NCI-H1694 (cell line): ENCODE measurements at regions not wholly inside any gene's neighbourhood (a gene's known extent, or its start where the extent isn't known, plus 50 kb on each side); places are given as distances from the start of the nearest gene placed in this dataset.
"Not testable (repeated sequence)": the region's sequence is repeated elsewhere in the genome, so short reads cannot be mapped to it uniquely, and the experiment has no call there.

Experiments used
- DNase-seq: peaks from one replicate; lab custom pipeline; 2025; lab: John Stamatoyannopoulos, UW

GRCh38 chr15:38073178-38073946, 138.9 kb downstream of the TMCO5A start:
- DNase-seq: no peak

- no peak for DNase-seq
Observed at GRCh38 chr15:38074029-38074428, 139.6 kb downstream of the TMCO5A start.

GRCh38 chr15:38075466-38075865, 141.0 kb downstream of the TMCO5A start:
- no peak for DNase-seq

GRCh38 chr15:38076786-38077185, 142.3 kb downstream of the TMCO5A start:
- no peak for DNase-seq

GRCh38 chr15:38079236-38079635, 144.8 kb downstream of the TMCO5A start:
- DNase-seq: no peak

GRCh38 chr15:38080651-38081275, 146.3 kb downstream of the TMCO5A start:
- no peak for DNase-seq

- DNase-seq: no peak
Observed at GRCh38 chr15:38084289-38084688, 149.8 kb downstream of the TMCO5A start.

- no peak for DNase-seq
Observed at GRCh38 chr15:38085114-38085513, 150.7 kb downstream of the TMCO5A start.

- DNase-seq: no peak
Observed at GRCh38 chr15:38085931-38086568, 151.6 kb downstream of the TMCO5A start.

GRCh38 chr15:38086611-38087010, 152.2 kb downstream of the TMCO5A start:
- no peak for DNase-seq

GRCh38 chr15:38088971-38089370, 154.5 kb downstream of the TMCO5A start:
- DNase-seq: no peak

GRCh38 chr15:38090223-38090622, 155.8 kb downstream of the TMCO5A start:
- DNase-seq: no peak

- no peak for DNase-seq
Observed at GRCh38 chr15:38090678-38091077, 156.2 kb downstream of the TMCO5A start.

GRCh38 chr15:38091078-38091645, 156.7 kb downstream of the TMCO5A start:
- DNase-seq: no peak

GRCh38 chr15:38093931-38094330, 158.7 kb upstream of the SPRED1 start:
- no peak for DNase-seq

GRCh38 chr15:38102972-38103371, 149.7 kb upstream of the SPRED1 start:
- no peak for DNase-seq

GRCh38 chr15:38103564-38103963, 149.1 kb upstream of the SPRED1 start:
- no peak for DNase-seq

- no peak for DNase-seq
Observed at GRCh38 chr15:38111070-38111469, 141.6 kb upstream of the SPRED1 start.

- DNase-seq: no peak
Observed at GRCh38 chr15:38112406-38112805, 140.2 kb upstream of the SPRED1 start.

GRCh38 chr15:38115121-38115520, 137.5 kb upstream of the SPRED1 start:
- DNase-seq: no peak

- no peak for DNase-seq
Observed at GRCh38 chr15:38117781-38118180, 134.9 kb upstream of the SPRED1 start.

- not testable (repeated sequence) for DNase-seq
Observed at GRCh38 chr15:38119865-38120264, 132.8 kb upstream of the SPRED1 start.

GRCh38 chr15:38127306-38127771, 125.3 kb upstream of the SPRED1 start:
- DNase-seq: no peak
